K562 (cell line): ENCODE measurements at regions not wholly inside any gene's neighbourhood (a gene's known extent, or its start where the extent isn't known, plus 50 kb on each side); places are given as distances from the start of the nearest gene placed in this dataset.

Source experiments
- FOXJ2 ChIP-seq: fragments of 200-800 bp; sonication (Bioruptor generic); IDR thresholded peaks from 2 replicates; pipeline ENCODE4 v1.6.1; 2016; ENCODE audit warnings: missing genetic modification characterization, missing compliant biosample characterization
- FOXK2 ChIP-seq, 2 experiments: fragments of 450-650 bp; IDR thresholded peaks in 1 of 2; conservative IDR thresholded peaks in 1 of 2; 2 replicates each; pipeline ENCODE4 v1.6.1; 2016; ENCODE audit warnings: low read depth in 2 of 2, mild to moderate bottlenecking in 1 of 2
- FOXM1 ChIP-seq, 2 experiments: fragments of 450-650 bp in 1 of 2; sonication (generic) in 1 of 2; formaldehyde crosslinking in 1 of 2; IDR thresholded peaks; 2 replicates each; pipeline versions ENCODE4 v1.6.1 to v1.9.0; 2017 to 2022; ENCODE audit warnings: low read depth in 2 of 2, mild to moderate bottlenecking in 2 of 2, missing genetic modification reagents in 1 of 2, moderate library complexity in 1 of 2
- FOXP1 ChIP-seq: sonication (generic); formaldehyde crosslinking; IDR thresholded peaks from 2 replicates; pipeline ENCODE4 v1.8.0; 2022; ENCODE audit warnings: mild to moderate bottlenecking, missing genetic modification reagents
- GTF2E2 ChIP-seq: fragments of 200-800 bp; sonication (Bioruptor generic); IDR thresholded peaks from 2 replicates; pipeline ENCODE4 v1.6.1; 2016; ENCODE audit warnings: missing genetic modification characterization, missing compliant biosample characterization
- HOMEZ ChIP-seq: fragments of 250-450 bp; sonication (Bioruptor Pico); IDR thresholded peaks from 2 replicates; pipeline ENCODE4 v1.4.0; 2020; ENCODE audit warnings: mild to moderate bottlenecking, moderate library complexity
- IRF1 ChIP-seq: sonication (generic); formaldehyde crosslinking; IDR thresholded peaks from 2 replicates; pipeline ENCODE4 v1.8.0; 2022; ENCODE audit warnings: missing genetic modification reagents, mild to moderate bottlenecking, borderline replicate concordance
- IRF2 ChIP-seq: sonication (generic); formaldehyde crosslinking; IDR thresholded peaks from 2 replicates; pipeline ENCODE4 v1.8.1; 2022; ENCODE audit warnings: mild to moderate bottlenecking, missing genetic modification reagents
- NRF1 ChIP-seq, 2 experiments: fragments of 450-650 bp; IDR thresholded peaks in 1 of 2; conservative IDR thresholded peaks in 1 of 2; 2 replicates each; pipeline ENCODE4 v1.6.1; 2014; ENCODE audit warnings: mild to moderate bottlenecking in 2 of 2
- RHOXF2B ChIP-seq: fragments of 250-450 bp; sonication (Bioruptor Pico); conservative IDR thresholded peaks from 2 replicates; pipeline ENCODE4 v1.5.1; 2021
- RNF2 ChIP-seq: sonication (generic); IDR thresholded peaks from 2 replicates; pipeline ENCODE4 v1.6.1; 2016
- TRIM24 ChIP-seq, 2 experiments: fragments of 450-650 bp; IDR thresholded peaks; 2 replicates each; pipeline ENCODE4 v1.6.1; 2016
- TRIM28 ChIP-seq: fragments of 450-650 bp; IDR thresholded peaks from 2 replicates; pipeline ENCODE4 v1.6.1; 2017
- WHSC1 ChIP-seq: IDR thresholded peaks from one replicate; pipeline ENCODE4 v1.6.1; 2012; ENCODE audit warnings: low read length, control low read depth, inconsistent platforms
- ZKSCAN3 ChIP-seq: fragments of 250-450 bp; sonication (Bioruptor Pico); IDR thresholded peaks from 2 replicates; pipeline ENCODE4 v1.4.0; 2020
- ZNF134 ChIP-seq: fragments of 250-450 bp; sonication (Bioruptor Pico); conservative IDR thresholded peaks from 2 replicates; pipeline ENCODE4 v1.4.0; 2020
- ZNF408 ChIP-seq: fragments of 250-450 bp; sonication (Bioruptor Pico); IDR thresholded peaks from 2 replicates; pipeline ENCODE4 v1.4.0; 2020; ENCODE audit warnings: low read depth, mild to moderate bottlenecking, moderate library complexity
- TF ChIP-seq, protein P1 (sequence below), 2 experiments: IDR thresholded peaks in 1 of 2; conservative IDR thresholded peaks in 1 of 2; 2 replicates each; pipeline ENCODE4 v1.6.1; 2016; ENCODE audit warnings: low read depth in 2 of 2, mild to moderate bottlenecking in 1 of 2, missing compliant biosample characterization in 1 of 2, missing genetic modification characterization in 1 of 2, moderate library complexity in 1 of 2
- TF ChIP-seq, protein P2 (sequence below): fragments of 450-650 bp; formaldehyde crosslinking; IDR thresholded peaks from 2 replicates; pipeline ENCODE4 v1.4.0; 2022; ENCODE audit warnings: mild to moderate bottlenecking, moderate library complexity
- TF ChIP-seq, protein P3 (sequence below), 2 experiments: fragments of 450-650 bp; IDR thresholded peaks; 2 replicates each; pipeline ENCODE4 v1.6.1; 2016

DNA sequence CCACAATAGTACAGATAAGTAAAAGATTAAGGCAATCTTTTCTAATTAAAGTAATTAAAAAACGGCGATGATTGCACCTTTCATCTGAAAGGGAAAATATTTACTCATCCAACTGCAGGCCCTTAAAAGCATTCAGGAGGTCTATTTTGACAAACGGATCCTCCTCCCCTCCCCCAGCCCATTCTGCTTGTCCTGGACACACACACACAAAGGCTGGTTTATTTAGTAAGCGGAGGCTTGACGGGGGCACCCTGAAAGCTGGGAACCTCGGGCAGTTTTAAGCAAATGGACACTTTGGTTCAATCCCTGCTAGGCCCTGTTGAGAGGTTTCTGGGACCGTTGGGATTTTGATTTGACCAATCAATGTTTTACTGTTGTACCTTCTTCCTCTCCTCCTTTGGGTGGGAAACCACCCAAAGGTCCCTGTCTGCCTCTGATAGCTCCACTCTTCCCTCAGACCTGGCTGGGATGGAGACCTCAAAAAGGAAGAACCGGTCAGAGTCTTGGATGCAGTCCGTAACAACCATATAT lies 135.8 kb upstream of the HAAO start (continued):
- TF ChIP-seq, protein P1, sequence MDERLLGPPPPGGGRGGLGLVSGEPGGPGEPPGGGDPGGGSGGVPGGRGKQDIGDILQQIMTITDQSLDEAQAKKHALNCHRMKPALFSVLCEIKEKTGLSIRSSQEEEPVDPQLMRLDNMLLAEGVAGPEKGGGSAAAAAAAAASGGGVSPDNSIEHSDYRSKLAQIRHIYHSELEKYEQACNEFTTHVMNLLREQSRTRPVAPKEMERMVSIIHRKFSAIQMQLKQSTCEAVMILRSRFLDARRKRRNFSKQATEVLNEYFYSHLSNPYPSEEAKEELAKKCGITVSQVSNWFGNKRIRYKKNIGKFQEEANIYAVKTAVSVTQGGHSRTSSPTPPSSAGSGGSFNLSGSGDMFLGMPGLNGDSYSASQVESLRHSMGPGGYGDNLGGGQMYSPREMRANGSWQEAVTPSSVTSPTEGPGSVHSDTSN (CRISPR knock-in tag; IDR thresholded peaks at IDR 0.05; ENCODE audit: low read depth): no peak
- TF ChIP-seq, protein P1 (tag; conservative IDR thresholded peaks at IDR 0.05; ENCODE audit: low read depth): peak; percentile 52; the same call in 1 of the 2 replicates
- TF ChIP-seq FOXP1 (CRISPR knock-in tag) (no peak), ZKSCAN3 (CRISPR knock-in tag) (no peak), HOMEZ (no peak), ZNF134 (CRISPR knock-in tag) (no peak), IRF1 (CRISPR knock-in tag) (no peak), TRIM28 (no peak), WHSC1 (no peak), ZNF408 (CRISPR knock-in tag) (no peak), NRF1 (conservative IDR thresholded peaks at IDR 0.05 in 1 of 2, IDR thresholded peaks at IDR 0.05 in 1 of 2) (no peak), GTF2E2 (tag) (peak; percentile 72; the same call in 1 of the 2 replicates), FOXJ2 (tag) (0 out of 2 replicates have a peak, but pooled peaks have one; percentile 8), TRIM24 (IDR thresholded peaks at IDR 0.05) (no peak), FOXK2 (conservative IDR thresholded peaks at IDR 0.05 in 1 of 2, IDR thresholded peaks at IDR 0.05 in 1 of 2; ENCODE audit: low read depth in 2 of 2) (no peak), FOXM1 (IDR thresholded peaks at IDR 0.05; ENCODE audit: low read depth) (no peak), FOXM1 (CRISPR knock-in tag; IDR thresholded peaks at IDR 0.05; ENCODE audit: low read depth) (no peak), RNF2 (no peak), IRF2 (CRISPR knock-in tag) (no peak), RHOXF2B (CRISPR knock-in tag) (no peak)
- TF ChIP-seq, protein P2, sequence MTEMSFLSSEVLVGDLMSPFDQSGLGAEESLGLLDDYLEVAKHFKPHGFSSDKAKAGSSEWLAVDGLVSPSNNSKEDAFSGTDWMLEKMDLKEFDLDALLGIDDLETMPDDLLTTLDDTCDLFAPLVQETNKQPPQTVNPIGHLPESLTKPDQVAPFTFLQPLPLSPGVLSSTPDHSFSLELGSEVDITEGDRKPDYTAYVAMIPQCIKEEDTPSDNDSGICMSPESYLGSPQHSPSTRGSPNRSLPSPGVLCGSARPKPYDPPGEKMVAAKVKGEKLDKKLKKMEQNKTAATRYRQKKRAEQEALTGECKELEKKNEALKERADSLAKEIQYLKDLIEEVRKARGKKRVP (CRISPR knock-in tag): no peak
- TF ChIP-seq, protein P3, sequence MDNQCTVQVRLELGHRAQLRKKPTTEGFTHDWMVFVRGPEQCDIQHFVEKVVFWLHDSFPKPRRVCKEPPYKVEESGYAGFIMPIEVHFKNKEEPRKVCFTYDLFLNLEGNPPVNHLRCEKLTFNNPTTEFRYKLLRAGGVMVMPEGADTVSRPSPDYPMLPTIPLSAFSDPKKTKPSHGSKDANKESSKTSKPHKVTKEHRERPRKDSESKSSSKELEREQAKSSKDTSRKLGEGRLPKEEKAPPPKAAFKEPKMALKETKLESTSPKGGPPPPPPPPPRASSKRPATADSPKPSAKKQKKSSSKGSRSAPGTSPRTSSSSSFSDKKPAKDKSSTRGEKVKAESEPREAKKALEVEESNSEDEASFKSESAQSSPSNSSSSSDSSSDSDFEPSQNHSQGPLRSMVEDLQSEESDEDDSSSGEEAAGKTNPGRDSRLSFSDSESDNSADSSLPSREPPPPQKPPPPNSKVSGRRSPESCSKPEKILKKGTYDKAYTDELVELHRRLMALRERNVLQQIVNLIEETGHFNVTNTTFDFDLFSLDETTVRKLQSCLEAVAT (IDR thresholded peaks at IDR 0.05): no peak
